Activated CD4-positive, alpha-beta memory T cell treated with anti-CD3 and anti-CD28 coated beads, Interleukin-2, amount 10 ng/mL, durations not matched to agents 7 days and 5 days (primary cell): ENCODE measurements at regions not wholly inside any gene's neighbourhood (a gene's known extent, or its start where the extent isn't known, plus 50 kb on each side); places are given as distances from the start of the nearest gene placed in this dataset.

ENCODE experiments used
- CTCF ChIA-PET: fragments of 350-600 bp; sonication (Branson Sonifier 250); formaldehyde crosslinking; loops from one replicate; lab custom pipeline; 2021; ENCODE audit warnings: antibody characterized with exemption, inconsistent platforms; lab: Charles Lee
- POLR2A ChIA-PET: fragments of 350-600 bp; sonication (Branson Sonifier 250); formaldehyde crosslinking; loops from one replicate; lab custom pipeline; 2021; ENCODE audit warnings: antibody characterized with exemption; lab: Charles Lee
- DNase-seq: peaks from one replicate; pipeline ENCODE4 v3.0.0-alpha.2; 2020
- H3K27ac Mint-ChIP-seq: one replicate; pipeline ENCODE4 v1.8.0; 2021; ENCODE audit warnings: mild to moderate bottlenecking, mixed read lengths
- H3K27me3 Mint-ChIP-seq: one replicate; pipeline ENCODE4 v1.8.0; 2021; ENCODE audit warnings: mixed read lengths
- H3K36me3 Mint-ChIP-seq: one replicate; pipeline ENCODE4 v1.8.0; 2021; ENCODE audit warnings: low read depth, mixed read lengths
- H3K4me1 Mint-ChIP-seq: one replicate; pipeline ENCODE4 v1.8.0; 2021; ENCODE audit warnings: mixed read lengths
- H3K4me3 Mint-ChIP-seq: one replicate; pipeline ENCODE4 v1.8.0; 2021; ENCODE audit warnings: mild to moderate bottlenecking, mixed read lengths
- H3K9me3 Mint-ChIP-seq: one replicate; pipeline ENCODE4 v1.8.0; 2021; ENCODE audit warnings: mixed read lengths

DNA sequence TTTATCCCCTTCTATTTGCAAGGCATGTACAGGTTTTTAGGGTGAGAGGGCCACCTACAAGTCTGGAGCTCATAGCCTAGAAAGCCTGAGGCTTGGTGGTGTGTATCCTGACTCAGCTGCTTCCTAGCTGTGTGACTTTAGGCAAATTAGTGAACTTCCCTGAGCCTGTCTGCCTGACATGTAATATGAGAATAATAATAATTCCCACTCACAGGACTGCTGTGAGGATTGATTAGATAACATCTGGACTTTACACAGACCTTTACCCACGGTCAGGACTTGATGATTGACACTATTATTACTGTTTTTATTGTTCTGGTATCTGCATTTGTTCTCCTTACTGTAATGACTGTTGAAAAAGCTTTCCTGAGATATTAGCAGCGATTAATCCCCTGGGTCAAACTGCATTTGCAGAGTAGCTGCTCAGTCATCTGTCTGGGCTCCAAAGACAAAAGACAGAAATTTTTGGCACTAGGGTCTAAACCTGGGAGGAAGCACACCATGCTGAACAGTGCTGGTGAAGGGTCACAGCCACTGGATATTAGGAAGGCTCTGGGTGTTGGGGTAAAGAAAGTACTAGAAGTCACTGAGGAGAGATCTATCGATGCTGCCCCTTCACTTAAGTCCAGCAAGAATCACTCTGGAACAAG lies 276.5 kb upstream of the FN1 start:
- H3K27ac Mint-ChIP-seq = no peak overlapping the region
- H3K27me3 Mint-ChIP-seq = no peaks in the 10 kb centered on the region
- CTCF ChIA-PET = no interaction called here
- no peaks in the 10 kb centered on the region for H3K36me3 Mint-ChIP-seq
- no peak overlapping the region for H3K4me3 Mint-ChIP-seq
- POLR2A ChIA-PET = no interaction called here
- DNase-seq = no peak
- no peaks in the 10 kb centered on the region for H3K4me1 Mint-ChIP-seq
- H3K9me3 Mint-ChIP-seq = no peaks in the 10 kb centered on the region

GRCh38 chr2:215711471-215712034 lies 275.7 kb upstream of the FN1 start:
- no peak overlapping the region for H3K27ac Mint-ChIP-seq
- H3K27me3 Mint-ChIP-seq = no peaks in the 10 kb centered on the region
- H3K4me3 Mint-ChIP-seq = no peak overlapping the region
- POLR2A ChIA-PET = no interaction called here
- CTCF ChIA-PET = no interaction called here
- H3K36me3 Mint-ChIP-seq = no peaks in the 10 kb centered on the region
- H3K9me3 Mint-ChIP-seq = no peaks in the 10 kb centered on the region
- H3K4me1 Mint-ChIP-seq = no peaks in the 10 kb centered on the region
- no peak for DNase-seq

DNA sequence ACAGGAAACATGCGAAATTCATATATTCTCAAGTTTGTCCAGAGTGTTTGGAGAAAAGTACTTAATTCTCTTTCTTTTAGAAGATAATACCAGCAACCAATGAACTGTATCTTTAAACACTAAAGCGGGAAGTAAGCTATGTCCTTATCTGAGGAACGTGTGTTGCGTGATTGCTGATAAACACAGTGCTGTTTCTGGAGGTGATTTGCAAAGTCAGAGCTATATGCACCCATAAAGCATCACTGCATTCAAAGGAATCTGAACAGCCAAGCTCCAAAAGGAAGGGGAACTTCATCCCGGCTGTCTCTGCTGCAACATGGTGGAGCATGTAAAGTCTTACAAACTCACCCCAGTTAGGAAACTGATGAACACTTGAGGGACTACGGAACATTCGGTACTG lies 271.7 kb upstream of the FN1 start:
- no peaks in the 10 kb centered on the region for H3K36me3 Mint-ChIP-seq
- no peaks in the 10 kb centered on the region for H3K4me1 Mint-ChIP-seq
- H3K27ac Mint-ChIP-seq = no peak overlapping the region
- DNase-seq = no peak
- no peaks in the 10 kb centered on the region for H3K9me3 Mint-ChIP-seq
- ChIA-PET CTCF (no interaction called here), POLR2A (no interaction called here)
- no peaks in the 10 kb centered on the region for H3K27me3 Mint-ChIP-seq
- H3K4me3 Mint-ChIP-seq = no peak overlapping the region

DNA sequence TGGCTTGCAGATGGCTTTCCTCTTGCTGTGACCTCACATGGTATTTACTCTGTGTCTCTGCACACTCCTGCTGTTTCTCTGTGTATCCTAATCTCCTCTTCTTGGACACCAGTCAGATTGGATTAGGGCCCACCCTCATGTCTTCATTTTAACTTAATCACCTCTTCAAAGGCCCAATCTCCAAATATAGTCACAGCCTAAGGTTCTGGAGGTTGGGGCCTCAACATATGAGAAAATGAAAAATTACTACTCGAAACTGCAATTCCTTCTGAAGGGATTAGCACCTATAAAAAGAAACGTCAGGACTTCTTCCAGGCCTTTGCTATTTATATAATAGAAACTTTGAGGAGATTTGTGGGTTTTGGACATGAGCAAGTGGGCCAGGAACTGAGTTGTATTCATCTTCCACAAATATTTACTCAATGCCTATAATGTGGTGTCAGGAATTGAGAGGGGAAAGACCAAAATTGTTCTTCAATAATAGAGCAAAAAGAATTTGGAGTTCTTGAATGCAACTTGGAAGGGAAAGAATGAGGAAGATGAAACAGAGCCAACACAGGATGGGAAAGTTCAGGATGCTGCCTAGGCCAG lies 270.0 kb upstream of the FN1 start:
- Mint-ChIP-seq H3K27me3 (no peaks in the 10 kb centered on the region), H3K9me3 (no peaks in the 10 kb centered on the region), H3K4me3 (no peak overlapping the region), H3K4me1 (no peaks in the 10 kb centered on the region), H3K27ac (no peak overlapping the region), H3K36me3 (no peaks in the 10 kb centered on the region)
- no peak for DNase-seq
- ChIA-PET POLR2A (no interaction called here), CTCF (no interaction called here)

GRCh38 chr2:215705281-215705680 lies 269.4 kb upstream of the FN1 start:
- Mint-ChIP-seq H3K27ac (no peak overlapping the region), H3K4me1 (no peaks in the 10 kb centered on the region), H3K4me3 (no peak overlapping the region), H3K9me3 (no peaks in the 10 kb centered on the region), H3K36me3 (no peaks in the 10 kb centered on the region), H3K27me3 (no peaks in the 10 kb centered on the region)
- no peak for DNase-seq
- ChIA-PET POLR2A (no interaction called here), CTCF (no interaction called here)

- no peaks in the 10 kb centered on the region for H3K36me3 Mint-ChIP-seq
- POLR2A ChIA-PET = no interaction called here
- CTCF ChIA-PET = no interaction called here
- H3K4me3 Mint-ChIP-seq = no peak overlapping the region
- no peak overlapping the region for H3K27ac Mint-ChIP-seq
- no peaks in the 10 kb centered on the region for H3K9me3 Mint-ChIP-seq
- H3K27me3 Mint-ChIP-seq = no peaks in the 10 kb centered on the region
- H3K4me1 Mint-ChIP-seq = no peaks in the 10 kb centered on the region
- DNase-seq = no peak
Observed at GRCh38 chr2:215702116-215702902, 266.4 kb upstream of the FN1 start.

GRCh38 chr2:215699700-215700538 lies 264.1 kb upstream of the FN1 start:
- Mint-ChIP-seq H3K27ac (no peak overlapping the region), H3K4me1 (no peaks in the 10 kb centered on the region), H3K27me3 (no peaks in the 10 kb centered on the region), H3K36me3 (no peaks in the 10 kb centered on the region), H3K4me3 (no peak overlapping the region), H3K9me3 (no peaks in the 10 kb centered on the region)
- ChIA-PET POLR2A (no interaction called here), CTCF (no interaction called here)
- no peak for DNase-seq

DNA sequence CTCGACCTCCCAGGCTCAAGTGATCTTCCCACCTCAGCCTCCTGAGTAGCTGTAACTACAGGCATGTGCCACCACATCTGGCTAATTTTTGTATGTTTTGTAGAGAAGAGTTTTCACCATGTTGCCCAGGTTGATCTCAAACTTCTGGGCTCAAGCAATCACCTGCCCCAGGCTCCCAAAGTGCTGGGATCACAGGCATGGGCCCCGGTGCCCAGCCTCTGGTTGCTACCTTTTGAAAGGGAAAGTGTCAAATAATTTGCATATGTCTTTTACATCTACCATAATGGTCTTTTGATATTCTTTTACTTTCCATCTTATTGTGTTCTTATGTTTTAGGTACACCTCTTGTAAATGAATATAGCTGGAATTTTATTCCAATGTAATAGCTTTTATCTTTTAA lies 263.1 kb upstream of the FN1 start:
- ChIA-PET CTCF (no interaction called here), POLR2A (no interaction called here)
- no peaks in the 10 kb centered on the region for H3K4me1 Mint-ChIP-seq
- no peak overlapping the region for H3K4me3 Mint-ChIP-seq
- no peaks in the 10 kb centered on the region for H3K9me3 Mint-ChIP-seq
- H3K27me3 Mint-ChIP-seq = no peaks in the 10 kb centered on the region
- DNase-seq = no peak
- no peak overlapping the region for H3K27ac Mint-ChIP-seq
- no peaks in the 10 kb centered on the region for H3K36me3 Mint-ChIP-seq

GRCh38 chr2:215698566-215698965 lies 262.7 kb upstream of the FN1 start:
- H3K27me3 Mint-ChIP-seq = no peaks in the 10 kb centered on the region
- ChIA-PET POLR2A (no interaction called here), CTCF (no interaction called here)
- no peaks in the 10 kb centered on the region for H3K4me1 Mint-ChIP-seq
- no peak overlapping the region for H3K4me3 Mint-ChIP-seq
- H3K9me3 Mint-ChIP-seq = no peaks in the 10 kb centered on the region
- no peaks in the 10 kb centered on the region for H3K36me3 Mint-ChIP-seq
- no peak for DNase-seq
- no peak overlapping the region for H3K27ac Mint-ChIP-seq

GRCh38 chr2:215697496-215697895 lies 261.6 kb upstream of the FN1 start:
- ChIA-PET POLR2A (no interaction called here), CTCF (no interaction called here)

DNA sequence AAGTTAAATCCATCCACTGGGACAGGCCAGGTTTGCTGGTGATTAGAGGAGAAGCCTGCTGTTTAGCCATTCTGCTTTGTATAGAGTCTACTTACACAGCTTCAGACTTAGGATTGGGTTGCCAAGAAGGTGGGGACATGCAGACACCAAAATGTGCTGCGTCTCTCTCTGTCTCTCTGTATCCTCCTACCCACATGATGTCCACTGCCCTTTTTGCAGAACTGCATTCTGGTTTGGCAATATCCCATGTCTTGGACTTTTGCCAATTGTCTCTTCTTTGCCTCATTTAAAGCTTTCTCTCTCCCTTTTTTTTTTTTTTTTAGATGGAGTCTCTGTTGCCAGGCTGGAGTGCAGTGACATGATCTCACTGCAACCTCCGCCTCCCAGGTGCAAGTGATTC lies 261.1 kb upstream of the FN1 start:
- no peak overlapping the region for H3K4me3 Mint-ChIP-seq
- H3K9me3 Mint-ChIP-seq = no peaks in the 10 kb centered on the region
- CTCF ChIA-PET = no interaction called here
- no peaks in the 10 kb centered on the region for H3K36me3 Mint-ChIP-seq
- no peak for DNase-seq
- H3K4me1 Mint-ChIP-seq = no peaks in the 10 kb centered on the region
- H3K27ac Mint-ChIP-seq = no peak overlapping the region
- POLR2A ChIA-PET = no interaction called here
- H3K27me3 Mint-ChIP-seq = no peaks in the 10 kb centered on the region

More at GRCh38 chr2:215697496-215697895, 261.6 kb upstream of the FN1 start:
- Mint-ChIP-seq H3K36me3 (no peaks in the 10 kb centered on the region), H3K4me1 (no peaks in the 10 kb centered on the region), H3K9me3 (no peaks in the 10 kb centered on the region), H3K4me3 (no peak overlapping the region), H3K27me3 (no peaks in the 10 kb centered on the region), H3K27ac (no peak overlapping the region)
- no peak for DNase-seq

DNA sequence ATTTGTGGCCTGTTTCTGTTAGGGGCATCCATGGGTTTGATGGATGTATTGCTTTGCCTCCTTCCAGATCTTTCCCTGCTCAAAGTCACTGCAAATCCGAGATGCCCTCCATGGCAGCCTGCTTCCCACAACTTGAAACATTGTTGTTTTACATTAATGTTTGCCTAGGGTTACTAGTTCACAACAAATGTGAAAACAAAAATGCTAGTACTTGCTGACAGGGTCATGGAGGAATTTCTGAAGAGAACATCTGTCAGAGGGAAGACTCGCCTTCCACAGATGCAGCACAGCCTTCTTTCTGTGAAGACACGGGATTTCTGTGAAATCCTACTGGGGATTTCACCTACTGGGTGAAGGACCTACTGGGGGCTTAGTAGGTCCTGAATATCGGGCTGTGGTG lies 260.0 kb upstream of the FN1 start:
- Mint-ChIP-seq H3K4me3 (no peak overlapping the region), H3K9me3 (no peaks in the 10 kb centered on the region), H3K27me3 (no peaks in the 10 kb centered on the region), H3K4me1 (no peaks in the 10 kb centered on the region), H3K27ac (no peak overlapping the region), H3K36me3 (no peaks in the 10 kb centered on the region)
- POLR2A ChIA-PET = no interaction called here
- CTCF ChIA-PET = no interaction called here
- no peak for DNase-seq

- ChIA-PET CTCF (no interaction called here), POLR2A (no interaction called here)
- Mint-ChIP-seq H3K27me3 (no peaks in the 10 kb centered on the region), H3K9me3 (no peaks in the 10 kb centered on the region), H3K4me1 (no peaks in the 10 kb centered on the region), H3K27ac (no peak overlapping the region), H3K4me3 (no peak overlapping the region), H3K36me3 (no peaks in the 10 kb centered on the region)
- no peak for DNase-seq
Observed at GRCh38 chr2:215693999-215694580, 258.2 kb upstream of the FN1 start.
